ENCODE measurements at regions not wholly inside any gene's neighbourhood (a gene's known extent, or its start where the extent isn't known, plus 50 kb on each side); places are given as distances from the start of the nearest gene placed in this dataset.

DNA sequence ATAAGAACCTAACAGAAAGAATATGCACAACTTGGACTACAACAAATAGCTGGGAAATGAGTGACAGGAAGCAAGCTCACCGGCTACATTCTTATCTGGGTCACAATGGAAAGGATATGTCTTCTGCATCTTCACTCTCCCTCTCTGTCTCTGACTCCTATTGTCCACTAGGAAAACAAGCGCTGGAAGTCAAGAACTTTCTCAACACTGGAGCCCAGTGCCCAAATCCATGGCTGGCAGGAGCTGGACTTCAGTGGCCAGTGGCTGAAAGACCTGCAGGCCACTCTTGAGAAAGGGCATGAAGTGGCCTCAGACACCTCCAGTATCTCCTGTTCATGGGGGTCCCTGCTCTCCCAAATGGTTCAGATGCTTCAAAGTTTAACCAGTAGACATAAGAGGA lies 62.0 kb downstream of the FAM50B start:
- TF ChIP-seq, protein P1, sequence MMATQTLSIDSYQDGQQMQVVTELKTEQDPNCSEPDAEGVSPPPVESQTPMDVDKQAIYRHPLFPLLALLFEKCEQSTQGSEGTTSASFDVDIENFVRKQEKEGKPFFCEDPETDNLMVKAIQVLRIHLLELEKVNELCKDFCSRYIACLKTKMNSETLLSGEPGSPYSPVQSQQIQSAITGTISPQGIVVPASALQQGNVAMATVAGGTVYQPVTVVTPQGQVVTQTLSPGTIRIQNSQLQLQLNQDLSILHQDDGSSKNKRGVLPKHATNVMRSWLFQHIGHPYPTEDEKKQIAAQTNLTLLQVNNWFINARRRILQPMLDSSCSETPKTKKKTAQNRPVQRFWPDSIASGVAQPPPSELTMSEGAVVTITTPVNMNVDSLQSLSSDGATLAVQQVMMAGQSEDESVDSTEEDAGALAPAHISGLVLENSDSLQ (IDR thresholded peaks at IDR 0.05), result peak; percentile 75
- no peak for TF ChIP-seq SAFB2 (IDR thresholded peaks at IDR 0.05; ENCODE audit: borderline replicate concordance, low read depth, low read length, severe bottlenecking)
- ChIA-PET CTCF (ENCODE audit: low intra/inter-chr PET ratio) (no interaction called here), POLR2A (interaction anchor here (0.8 kb wide), 1 partner anchor 64 kb away, joined by 3 read pairs; no protein-coding TSS in a partner anchor)
- Histone ChIP-seq H3K9me1 (ENCODE audit: control insufficient read depth, insufficient read depth, low read length) (peaks cover 9% of the 10 kb centered on the region), H4K20me1 (replicated peaks; ENCODE audit: control insufficient read depth, insufficient read depth, low read length) (no peaks in the 10 kb centered on the region), H3K27me3 (ENCODE audit: control insufficient read depth in 2 of 2, insufficient read depth in 2 of 2, low read length in 2 of 2) (peaks cover 0 to 20% of the 10 kb centered on the region in 2 experiments; a peak in 2 of 5 replicates), H3K36me3 (ENCODE audit: control insufficient read depth, insufficient read depth, low read length) (no peaks in the 10 kb centered on the region), H3K4me1 (replicated peaks in 1 of 2; ENCODE audit: control insufficient read depth in 2 of 2, insufficient read depth in 2 of 2, low read length in 2 of 2) (peaks cover 11 to 29% of the 10 kb centered on the region in 2 experiments), H2AFZ (ENCODE audit: low read depth, low read length) (peak overlapping the region; percentile 47; the same call in 1 of the 2 replicates), H3K4me3 (no peak overlapping the region), H3K27ac (ENCODE audit: extremely low read depth, low read depth, low read length) (no peak overlapping the region), H3K4me2 (ENCODE audit: insufficient read depth, low read length) (peak overlapping the region; percentile 48), H3K9ac (ENCODE audit: insufficient read depth in 1 of 2, low read depth in 2 of 2, low read length in 2 of 2) (no peak overlapping the region), H3K79me2 (ENCODE audit: control insufficient read depth, insufficient read depth, low read length) (no peaks in the 10 kb centered on the region), H3K9me3 (replicated peaks; ENCODE audit: control insufficient read depth, insufficient read depth, low read depth, low read length) (no peaks in the 10 kb centered on the region)
- no peak for ATAC-seq
- DNase-seq (ENCODE audit: extremely low read depth in 1 of 4, low spot score in 3 of 4), result no peak
- intact Hi-C loops (cut with micrococcal nuclease), result no loop called here
- FAIRE-seq, result no peak
- BruUV-seq (replicated peaks), result no TSS peak
- WGBS (ENCODE audit: insufficient coverage, low coverage, missing lambda C conversion rate), result 23% methylated on average over 2 of the region's 2 CpGs
- in situ Hi-C loops (cut with MboI), result no loop called here

DNA sequence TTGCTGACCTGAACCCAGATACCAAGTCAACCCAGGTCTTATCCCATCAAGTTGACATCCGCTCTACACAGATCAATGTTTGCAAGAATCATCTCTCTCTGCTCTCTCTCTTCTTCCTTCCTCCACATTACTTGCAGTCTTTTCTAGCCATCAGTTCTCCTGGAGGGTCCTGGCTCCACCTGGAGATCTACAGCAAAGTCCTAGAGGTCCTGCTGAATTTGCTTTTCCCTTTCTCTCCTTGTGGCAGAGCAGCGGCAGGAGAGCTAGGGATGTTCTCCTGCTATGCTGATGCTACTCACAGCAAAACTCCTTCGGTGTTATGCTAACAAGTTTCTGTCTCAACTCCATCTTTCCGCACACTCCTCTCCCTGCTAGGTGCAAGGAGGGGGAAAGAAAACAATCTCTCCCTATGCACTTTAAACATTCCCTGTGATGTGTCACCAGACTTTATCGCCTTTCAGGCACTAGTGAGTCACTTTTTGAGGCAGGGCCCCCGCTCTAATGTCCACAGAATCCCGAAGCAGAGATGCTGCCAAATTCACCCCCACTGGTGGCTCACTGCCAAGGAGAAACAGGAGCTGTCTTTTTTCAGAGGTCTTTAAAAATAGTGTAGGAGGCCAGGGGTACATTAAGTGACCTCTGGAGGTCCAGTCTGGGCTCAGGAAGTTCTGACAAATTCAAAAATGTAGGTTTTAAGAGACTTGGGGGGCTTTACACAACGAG lies 62.6 kb downstream of the FAM50B start:
- Histone ChIP-seq H3K79me2 (ENCODE audit: control insufficient read depth, insufficient read depth, low read length) (no peaks in the 10 kb centered on the region), H3K4me3 (no peak overlapping the region), H2AFZ (ENCODE audit: low read depth, low read length) (0 out of 2 replicates have a peak overlapping the region, but pooled peaks have one; percentile 47), H3K9me1 (ENCODE audit: control insufficient read depth, insufficient read depth, low read length) (peaks cover 9% of the 10 kb centered on the region), H4K20me1 (replicated peaks; ENCODE audit: control insufficient read depth, insufficient read depth, low read length) (no peaks in the 10 kb centered on the region), H3K27me3 (ENCODE audit: control insufficient read depth in 2 of 2, insufficient read depth in 2 of 2, low read length in 2 of 2) (peaks cover 0 to 14% of the 10 kb centered on the region in 2 experiments; a peak in 2 of 5 replicates), H3K4me1 (replicated peaks in 1 of 2; ENCODE audit: control insufficient read depth in 2 of 2, insufficient read depth in 2 of 2, low read length in 2 of 2) (peaks cover 11 to 29% of the 10 kb centered on the region in 2 experiments), H3K9ac (ENCODE audit: insufficient read depth in 1 of 2, low read depth in 2 of 2, low read length in 2 of 2) (peak overlapping the region in 1 of 2 experiments; percentile 29; a peak in 2 of 4 replicates), H3K4me2 (ENCODE audit: insufficient read depth, low read length) (peak overlapping the region; percentile 48), H3K27ac (ENCODE audit: extremely low read depth, low read depth, low read length) (peak overlapping the region; percentile 40; the same call in 1 of the 3 replicates), H3K36me3 (ENCODE audit: control insufficient read depth, insufficient read depth, low read length) (no peaks in the 10 kb centered on the region), H3K9me3 (replicated peaks; ENCODE audit: control insufficient read depth, insufficient read depth, low read depth, low read length) (no peaks in the 10 kb centered on the region)
- intact Hi-C loops (cut with micrococcal nuclease) (no loop called here), in situ Hi-C loops (cut with MboI) (no loop called here)
- WGBS (ENCODE audit: insufficient coverage, low coverage, missing lambda C conversion rate), result 3% methylated on average over 8 of the region's 8 CpGs
- ChIA-PET POLR2A (interaction anchor here (0.8 kb wide), 1 partner anchor 63 kb away, joined by 3 read pairs; no protein-coding TSS in a partner anchor), CTCF (ENCODE audit: low intra/inter-chr PET ratio) (no interaction called here)
- ATAC-seq, result peak; percentile 80
- FAIRE-seq, result peak; percentile 92
- BruUV-seq (replicated peaks), result no TSS peak
- DNase-seq (ENCODE audit: extremely low read depth in 1 of 4, low spot score in 3 of 4), result peak; percentile 73 to 88 (median 77)
- TF ChIP-seq, protein P2, sequence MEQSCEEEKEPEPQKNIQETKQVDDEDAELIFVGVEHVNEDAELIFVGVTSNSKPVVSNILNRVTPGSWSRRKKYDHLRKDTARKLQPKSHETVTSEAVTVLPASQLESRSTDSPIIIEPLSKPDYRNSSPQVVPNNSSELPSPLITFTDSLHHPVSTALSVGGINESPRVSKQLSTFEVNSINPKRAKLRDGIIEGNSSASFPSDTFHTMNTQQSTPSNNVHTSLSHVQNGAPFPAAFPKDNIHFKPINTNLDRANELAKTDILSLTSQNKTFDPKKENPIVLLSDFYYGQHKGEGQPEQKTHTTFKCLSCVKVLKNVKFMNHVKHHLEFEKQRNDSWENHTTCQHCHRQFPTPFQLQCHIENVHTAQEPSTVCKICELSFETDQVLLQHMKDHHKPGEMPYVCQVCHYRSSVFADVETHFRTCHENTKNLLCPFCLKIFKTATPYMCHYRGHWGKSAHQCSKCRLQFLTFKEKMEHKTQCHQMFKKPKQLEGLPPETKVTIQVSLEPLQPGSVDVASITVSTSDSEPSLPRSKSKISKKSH (CRISPR knock-in tag; IDR thresholded peaks at IDR 0.05), result no peak
- peak; percentile 67; the same call in 1 of the 2 replicates for TF ChIP-seq LEF1 (IDR thresholded peaks at IDR 0.05)
- peak; percentile 88 for TF ChIP-seq CBFA2T3 (IDR thresholded peaks at IDR 0.05)
- no peak for TF ChIP-seq ZNF354B (CRISPR knock-in tag; IDR thresholded peaks at IDR 0.05)
- no peak for TF ChIP-seq ZNF224 (CRISPR knock-in tag; IDR thresholded peaks at IDR 0.05)
